Fibroblast of skin of left biceps (primary cell): ENCODE measurements at regions not wholly inside any gene's neighbourhood (a gene's known extent, or its start where the extent isn't known, plus 50 kb on each side); places are given as distances from the start of the nearest gene placed in this dataset.

Source experiments
- DNase-seq, 2 experiments: peaks; one replicate each; pipeline ENCODE4 v3.0.0-alpha.2; 2013; ENCODE audit warnings: low read depth in 2 of 2

- no peak for DNase-seq
Observed at GRCh38 chr4:147054228-147054872, 108.7 kb upstream of the TTC29 start.

DNA sequence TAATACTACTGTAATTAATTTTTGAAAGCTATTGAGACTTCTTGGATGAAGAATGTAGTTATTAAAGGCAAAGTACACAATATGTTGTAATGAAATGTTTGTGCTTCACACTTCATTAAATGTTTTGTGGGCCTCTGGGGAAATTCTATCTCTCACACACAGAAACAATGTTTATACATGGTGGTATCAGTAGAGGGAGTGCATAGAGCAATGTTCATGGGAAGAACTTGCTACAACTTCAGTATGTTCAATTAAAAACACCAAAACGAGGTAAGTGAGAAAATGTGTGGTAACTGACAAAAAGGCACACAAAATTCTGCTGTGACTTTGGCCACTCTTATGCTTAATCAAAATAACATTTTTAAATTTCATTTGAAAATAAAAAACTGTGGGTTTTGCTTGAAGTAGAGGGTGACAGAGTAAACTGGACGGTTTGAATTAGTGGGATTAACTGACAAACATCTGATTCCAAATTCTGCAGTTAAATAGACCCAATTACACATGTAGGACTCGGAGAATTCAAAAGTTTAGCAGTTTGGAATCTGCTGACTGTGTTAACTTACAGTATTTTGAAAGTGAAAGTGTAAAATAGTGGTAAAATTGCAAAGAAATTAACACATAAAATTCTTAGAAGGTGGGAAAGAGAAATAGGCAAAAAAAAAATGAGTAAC is 111.4 kb upstream of the TTC29 start:
- DNase-seq = no peak

GRCh38 chr4:147057611-147058190 is 112.0 kb upstream of the TTC29 start:
- DNase-seq = no peak

- DNase-seq = no peak
Observed at GRCh38 chr4:147059064-147059731, 113.5 kb upstream of the TTC29 start.

GRCh38 chr4:147060151-147060931 is 114.7 kb upstream of the TTC29 start:
- DNase-seq = peak; percentile 80 to 87

GRCh38 chr4:147064856-147065255 is 119.2 kb upstream of the TTC29 start:
- no peak for DNase-seq

DNA sequence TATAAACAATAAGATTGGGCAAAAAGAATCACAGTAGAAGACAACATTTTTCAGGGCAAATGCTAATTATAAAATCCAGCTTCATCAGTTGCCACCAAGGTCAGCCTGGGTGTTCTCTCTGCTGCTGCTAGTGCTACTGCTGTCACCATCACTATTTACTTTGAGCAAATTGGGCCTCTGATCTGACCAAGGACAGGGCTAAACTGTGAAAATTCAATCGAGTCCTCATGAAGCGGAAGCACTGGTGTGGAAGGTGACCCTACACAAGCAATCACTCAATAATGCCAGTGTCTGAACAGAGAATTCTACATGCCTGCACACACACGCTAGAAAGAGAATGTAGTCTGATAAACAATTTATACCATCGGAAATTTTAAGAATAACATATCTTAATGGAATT is 122.9 kb upstream of the TTC29 start:
- DNase-seq = no peak

DNA sequence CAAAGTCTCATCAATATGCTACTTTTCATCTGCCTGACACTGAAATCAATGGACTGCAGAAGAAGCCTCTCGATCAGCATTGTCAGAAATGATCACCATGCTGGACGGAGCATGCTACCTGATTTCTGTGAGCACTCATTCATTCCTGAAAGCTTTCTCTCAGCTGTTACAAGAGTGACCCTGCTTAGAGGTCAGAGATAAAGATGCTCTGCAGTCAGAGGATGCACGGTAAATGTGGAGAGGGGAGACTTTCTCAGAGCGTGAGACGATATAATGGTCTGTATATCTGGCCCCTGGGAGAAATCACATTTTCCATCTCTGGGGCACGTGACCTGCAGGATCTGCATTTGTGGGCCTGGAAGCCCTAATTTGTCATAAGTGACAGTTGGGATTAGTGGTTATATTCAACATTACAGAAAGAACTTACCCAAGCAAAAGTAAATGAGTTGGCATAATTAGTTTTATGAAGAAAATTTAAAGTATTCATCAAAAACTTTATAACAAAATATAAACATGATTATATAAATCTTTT is 125.6 kb upstream of the TTC29 start:
- no peak for DNase-seq

- DNase-seq = no peak
Observed at GRCh38 chr4:147076179-147076578, 130.5 kb upstream of the TTC29 start.

- no peak for DNase-seq
Observed at GRCh38 chr4:147076728-147077127, 131.1 kb upstream of the TTC29 start.

GRCh38 chr4:147078362-147078761 is 132.7 kb upstream of the TTC29 start:
- DNase-seq = no peak

DNA sequence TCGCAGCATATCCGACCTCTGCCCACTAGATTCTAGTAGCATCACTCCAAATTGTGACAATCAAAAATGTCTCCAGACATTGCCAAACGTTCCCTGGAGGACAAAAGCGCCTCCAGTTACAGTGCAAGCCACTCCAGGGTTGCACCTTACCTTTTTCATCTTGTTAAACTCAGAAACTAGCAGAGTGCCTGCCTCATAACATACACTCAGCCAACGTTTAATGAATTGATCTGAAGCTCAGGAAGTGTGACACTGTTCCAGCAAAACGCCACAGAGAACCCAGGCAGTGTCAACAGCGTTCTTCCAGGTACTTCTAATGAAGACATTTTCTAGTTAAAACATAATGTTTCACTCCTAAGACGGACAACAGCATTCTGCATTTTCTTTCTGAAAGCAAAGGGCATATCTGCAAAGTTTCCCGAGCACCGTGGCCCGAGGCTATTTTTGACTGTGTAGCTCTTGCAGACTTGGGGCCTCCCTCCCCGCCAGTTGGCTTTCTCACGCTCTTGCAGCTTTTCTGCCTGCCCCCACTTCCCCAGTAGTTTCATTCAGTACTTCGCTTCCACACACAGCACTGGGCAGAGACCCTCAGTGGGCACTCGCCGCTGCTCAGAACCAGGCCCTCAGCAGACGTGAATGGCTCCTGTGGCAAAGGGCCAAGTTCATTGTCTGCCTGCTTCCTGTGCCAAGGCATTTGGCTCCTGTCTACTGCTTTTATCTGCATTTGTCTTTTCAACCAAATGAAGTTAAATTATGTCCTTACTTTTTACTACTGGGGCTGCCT is 133.4 kb upstream of the TTC29 start:
- DNase-seq = no peak

DNA sequence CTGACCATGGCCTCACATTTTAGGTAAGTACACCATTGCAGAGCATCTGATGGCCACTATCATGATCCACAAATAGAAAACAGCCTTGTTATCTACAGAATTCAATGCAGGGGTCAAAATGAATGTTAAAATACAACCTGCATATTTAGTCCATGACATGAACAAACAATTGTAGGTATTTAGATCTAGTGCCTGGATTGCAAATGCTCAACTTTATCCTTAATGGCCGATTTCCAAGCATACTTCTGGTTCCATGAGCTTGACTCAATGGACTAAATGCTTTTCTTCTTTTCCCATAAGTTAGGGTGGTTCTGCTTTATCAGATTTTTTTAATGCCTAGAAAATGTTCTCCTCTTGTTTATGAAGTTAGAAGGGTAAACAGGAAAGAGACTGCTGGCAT is 139.2 kb upstream of the TTC29 start:
- DNase-seq = no peak

- DNase-seq = no peak
Observed at GRCh38 chr4:147085781-147086180, 140.1 kb upstream of the TTC29 start.

GRCh38 chr4:147088146-147088545 is 142.5 kb upstream of the TTC29 start:
- no peak for DNase-seq

GRCh38 chr4:147090486-147090885 is 144.8 kb upstream of the TTC29 start:
- no peak for DNase-seq

GRCh38 chr4:147093206-147093605 is 147.5 kb upstream of the TTC29 start:
- no peak for DNase-seq

DNA sequence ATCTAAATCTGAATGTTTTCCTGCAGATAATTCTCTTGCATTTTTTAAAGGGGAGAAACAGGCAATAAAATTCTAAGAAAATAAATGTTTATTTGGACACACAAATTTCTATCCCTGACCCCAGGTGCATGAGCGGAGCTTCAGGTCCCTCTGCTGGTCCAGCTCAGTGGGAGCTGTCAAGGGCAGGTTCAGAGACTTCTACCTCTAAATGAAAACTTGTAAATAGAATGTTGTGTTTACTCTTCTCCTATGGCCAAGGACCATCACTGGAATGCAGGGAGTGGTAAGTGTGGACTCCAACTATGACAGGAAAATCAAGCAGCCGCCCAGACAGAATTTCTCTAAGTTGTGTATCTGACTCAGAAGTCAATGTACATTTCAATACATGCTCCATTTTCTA is 148.6 kb upstream of the TTC29 start:
- no peak for DNase-seq

DNA sequence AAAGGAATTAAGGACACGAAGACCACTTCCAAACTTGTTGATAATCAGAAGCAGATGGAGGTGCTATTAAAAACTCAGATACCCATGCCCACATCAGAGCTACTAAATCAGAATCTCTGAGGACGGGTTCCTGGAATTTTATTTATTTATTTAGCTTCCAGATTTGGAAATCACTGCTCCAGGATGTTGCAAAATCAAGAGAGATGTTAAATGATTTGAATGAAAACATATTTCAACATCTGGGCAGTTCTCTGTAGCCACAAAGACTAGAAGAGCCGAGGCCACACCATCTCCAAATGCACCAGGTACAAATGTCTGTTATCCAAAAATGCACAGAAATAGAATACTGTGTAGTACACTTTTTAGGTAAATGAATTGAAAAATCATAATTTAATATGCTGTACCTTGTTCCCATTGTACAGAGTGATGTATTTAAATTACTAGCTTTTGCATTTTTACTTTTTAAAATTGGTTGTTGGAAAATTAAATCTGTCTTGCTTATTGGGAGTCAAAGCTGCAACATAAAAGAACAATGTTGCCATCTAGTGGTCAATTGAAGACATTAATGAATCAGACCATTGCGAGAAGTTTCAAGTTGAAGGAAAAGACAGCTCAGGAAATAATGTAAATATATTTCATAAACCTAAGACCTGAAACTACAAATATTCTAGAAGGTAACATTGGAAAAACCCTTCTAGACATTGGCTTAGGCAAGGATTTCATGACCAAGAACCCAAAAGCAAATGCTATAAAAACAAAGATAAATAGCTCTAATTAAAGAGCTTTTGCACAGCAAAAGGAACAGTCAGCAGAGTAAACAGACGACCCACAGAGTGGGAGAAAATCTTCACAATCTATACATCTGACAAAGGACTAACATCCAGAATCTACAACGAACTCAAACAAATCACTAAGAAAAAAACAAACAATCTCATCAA is 151.3 kb upstream of the TTC29 start:
- peak in 1 of 2 experiments; percentile 53 for DNase-seq

DNA sequence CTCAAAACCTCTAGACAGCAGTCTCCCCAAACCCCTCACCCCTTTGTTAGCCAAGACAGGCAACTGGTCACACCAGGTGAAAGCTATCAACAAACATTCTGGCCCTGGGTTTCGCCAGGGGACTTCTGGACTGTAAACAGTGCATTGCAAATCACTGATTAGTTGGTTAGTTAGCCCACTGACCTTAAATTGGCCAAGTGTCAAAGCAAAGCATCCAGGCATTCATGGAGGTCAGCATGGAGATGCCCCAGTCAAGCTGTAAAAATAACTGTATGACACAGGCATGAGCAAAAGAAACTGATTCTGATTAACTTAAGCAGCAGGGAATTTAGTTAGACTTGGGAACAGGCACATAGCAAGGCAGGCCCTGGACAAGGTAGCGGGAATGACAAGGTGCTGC is 156.0 kb upstream of the TTC29 start:
- DNase-seq = no peak
